ENCODE measurements at regions not wholly inside any gene's neighbourhood (a gene's known extent, or its start where the extent isn't known, plus 50 kb on each side); places are given as distances from the start of the nearest gene placed in this dataset.

DNA sequence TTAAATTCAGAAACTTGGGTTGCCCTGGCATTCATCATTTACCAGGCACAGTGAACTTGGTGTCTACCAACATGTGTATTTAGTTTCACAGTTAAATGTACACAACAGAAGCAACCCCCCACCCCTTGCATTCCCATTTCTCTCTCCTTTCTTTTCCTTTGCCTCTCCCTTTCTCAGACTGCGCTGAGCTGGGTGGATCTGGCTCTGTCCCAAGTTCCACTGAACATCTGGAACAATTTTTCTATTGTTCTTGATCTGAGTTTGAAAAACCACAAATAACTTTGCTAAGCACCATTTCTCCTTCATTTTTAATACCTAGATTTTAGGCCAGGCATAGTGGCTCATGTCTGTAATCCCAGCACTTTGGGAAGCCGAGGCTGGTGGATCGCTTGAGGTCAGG lies 242.2 kb downstream of the ABHD5 start:
- no peak for DNase-seq (ENCODE audit: insufficient read length, low spot score, missing footprints)
- no peak overlapping the region for H3K4me3 ChIP-seq (ENCODE audit: insufficient read depth, low read length)

DNA sequence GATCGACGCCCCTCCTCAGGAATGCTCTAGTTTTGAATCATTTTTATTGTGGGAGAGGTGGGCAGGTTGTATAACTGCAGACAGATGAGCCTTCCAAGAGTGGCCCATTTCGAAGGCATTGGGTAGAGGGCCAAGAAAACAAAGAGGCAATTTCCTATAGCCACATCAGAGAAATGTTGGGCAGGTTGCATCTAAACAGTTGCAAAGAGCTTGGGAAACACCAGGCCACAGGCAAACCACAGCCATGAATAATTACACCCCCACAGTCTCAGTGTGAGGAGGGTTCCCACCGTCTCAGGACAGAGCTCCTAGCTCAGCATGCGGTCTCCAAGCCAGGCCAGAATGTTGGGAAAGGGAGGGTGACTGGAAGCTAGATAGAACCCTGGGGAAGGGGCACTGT lies 257.3 kb downstream of the ABHD5 start:
- DNase-seq (ENCODE audit: insufficient read length, low spot score, missing footprints) = no peak
- Histone ChIP-seq H3K4me3 (ENCODE audit: insufficient read depth, low read length) (no peak overlapping the region), H3K79me2 (ENCODE audit: insufficient read depth, low read length) (no peaks in the 10 kb centered on the region), H3K4me1 (ENCODE audit: insufficient read depth, low read length) (no peaks in the 10 kb centered on the region), H3K9me3 (ENCODE audit: low read depth, low read length) (no peaks in the 10 kb centered on the region), H2AFZ (ENCODE audit: low read length) (no peak overlapping the region), H4K20me1 (ENCODE audit: insufficient read depth, low read length) (no peaks in the 10 kb centered on the region), H3K27ac (ENCODE audit: low read depth, low read length) (no peak overlapping the region), H3K36me3 (ENCODE audit: insufficient read depth, low read length) (no peaks in the 10 kb centered on the region), H3K27me3 (ENCODE audit: insufficient read depth, low read length) (peaks cover 3% of the 10 kb centered on the region), H3K4me2 (ENCODE audit: insufficient read depth, low read length) (no peak overlapping the region)
- TF ChIP-seq, protein P1, sequence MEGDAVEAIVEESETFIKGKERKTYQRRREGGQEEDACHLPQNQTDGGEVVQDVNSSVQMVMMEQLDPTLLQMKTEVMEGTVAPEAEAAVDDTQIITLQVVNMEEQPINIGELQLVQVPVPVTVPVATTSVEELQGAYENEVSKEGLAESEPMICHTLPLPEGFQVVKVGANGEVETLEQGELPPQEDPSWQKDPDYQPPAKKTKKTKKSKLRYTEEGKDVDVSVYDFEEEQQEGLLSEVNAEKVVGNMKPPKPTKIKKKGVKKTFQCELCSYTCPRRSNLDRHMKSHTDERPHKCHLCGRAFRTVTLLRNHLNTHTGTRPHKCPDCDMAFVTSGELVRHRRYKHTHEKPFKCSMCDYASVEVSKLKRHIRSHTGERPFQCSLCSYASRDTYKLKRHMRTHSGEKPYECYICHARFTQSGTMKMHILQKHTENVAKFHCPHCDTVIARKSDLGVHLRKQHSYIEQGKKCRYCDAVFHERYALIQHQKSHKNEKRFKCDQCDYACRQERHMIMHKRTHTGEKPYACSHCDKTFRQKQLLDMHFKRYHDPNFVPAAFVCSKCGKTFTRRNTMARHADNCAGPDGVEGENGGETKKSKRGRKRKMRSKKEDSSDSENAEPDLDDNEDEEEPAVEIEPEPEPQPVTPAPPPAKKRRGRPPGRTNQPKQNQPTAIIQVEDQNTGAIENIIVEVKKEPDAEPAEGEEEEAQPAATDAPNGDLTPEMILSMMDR (IDR thresholded peaks at IDR 0.05; ENCODE audit: extremely low read depth, low read depth, low read length) = no peak

More for the DNA sequence above, 242.2 kb downstream of the ABHD5 start:
- Histone ChIP-seq H3K36me3 (ENCODE audit: insufficient read depth, low read length) (no peaks in the 10 kb centered on the region), H3K79me2 (ENCODE audit: insufficient read depth, low read length) (no peaks in the 10 kb centered on the region), H3K27ac (ENCODE audit: low read depth, low read length) (no peak overlapping the region), H4K20me1 (ENCODE audit: insufficient read depth, low read length) (no peaks in the 10 kb centered on the region), H3K4me1 (ENCODE audit: insufficient read depth, low read length) (no peaks in the 10 kb centered on the region), H3K27me3 (ENCODE audit: insufficient read depth, low read length) (no peaks in the 10 kb centered on the region), H3K4me2 (ENCODE audit: insufficient read depth, low read length) (no peak overlapping the region), H2AFZ (ENCODE audit: low read length) (no peak overlapping the region), H3K9me3 (ENCODE audit: low read depth, low read length) (no peaks in the 10 kb centered on the region)
- TF ChIP-seq, protein P1 (IDR thresholded peaks at IDR 0.05; ENCODE audit: extremely low read depth, low read depth, low read length) = no peak

DNA sequence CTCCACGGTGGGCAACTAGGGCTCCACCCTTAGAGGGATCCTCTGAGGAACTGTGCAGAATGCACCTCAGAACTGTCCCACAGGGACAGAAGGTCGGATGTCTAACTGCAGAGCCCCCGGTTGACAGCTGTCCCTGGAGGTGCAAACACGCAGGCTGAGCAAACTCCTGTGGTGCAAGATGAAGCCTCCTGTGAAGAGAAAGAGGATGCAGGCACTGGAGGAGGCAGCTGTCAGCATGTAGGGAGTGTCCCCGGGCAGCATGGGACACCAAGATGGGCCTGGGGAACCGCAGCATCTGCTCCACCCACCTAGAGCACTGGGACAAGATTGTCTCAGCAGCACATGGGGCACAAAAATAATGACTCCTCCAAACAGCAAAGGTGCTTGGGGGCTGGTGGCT lies 258.9 kb downstream of the ABHD5 start:
- Histone ChIP-seq H3K36me3 (ENCODE audit: insufficient read depth, low read length) (no peaks in the 10 kb centered on the region), H2AFZ (ENCODE audit: low read length) (no peak overlapping the region), H3K9me3 (ENCODE audit: low read depth, low read length) (no peaks in the 10 kb centered on the region), H3K27me3 (ENCODE audit: insufficient read depth, low read length) (peaks cover 3% of the 10 kb centered on the region), H3K27ac (ENCODE audit: low read depth, low read length) (no peak overlapping the region), H4K20me1 (ENCODE audit: insufficient read depth, low read length) (no peaks in the 10 kb centered on the region), H3K79me2 (ENCODE audit: insufficient read depth, low read length) (no peaks in the 10 kb centered on the region), H3K4me3 (ENCODE audit: insufficient read depth, low read length) (no peak overlapping the region), H3K4me2 (ENCODE audit: insufficient read depth, low read length) (no peak overlapping the region), H3K4me1 (ENCODE audit: insufficient read depth, low read length) (peaks cover 8% of the 10 kb centered on the region)
- TF ChIP-seq, protein P1 (IDR thresholded peaks at IDR 0.05; ENCODE audit: extremely low read depth, low read depth, low read length) = no peak
- no peak for DNase-seq (ENCODE audit: insufficient read length, low spot score, missing footprints)

DNA sequence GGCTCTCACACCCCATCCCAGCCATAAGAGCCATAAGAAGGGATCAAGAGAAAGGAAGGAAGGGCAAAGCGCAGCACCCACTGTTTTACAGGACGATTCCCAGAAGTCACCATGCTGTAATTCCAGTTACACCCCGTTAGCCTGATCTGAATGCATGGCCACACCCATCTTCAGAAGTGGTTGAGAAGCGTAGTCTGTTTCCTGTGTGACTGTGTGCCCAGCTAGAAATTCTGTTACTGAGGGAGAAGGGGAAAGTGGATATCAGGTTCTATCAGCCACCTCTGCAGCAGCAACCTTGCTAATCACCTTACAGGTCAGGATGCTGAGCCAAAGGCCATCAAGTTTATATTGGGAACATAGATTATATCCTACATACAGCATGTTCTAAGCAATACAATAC lies 260.0 kb downstream of the ABHD5 start:
- H2AFZ ChIP-seq (ENCODE audit: low read length) = no peak overlapping the region
- no peaks in the 10 kb centered on the region for H3K36me3 ChIP-seq (ENCODE audit: insufficient read depth, low read length)
- H3K4me1 ChIP-seq (ENCODE audit: insufficient read depth, low read length) = peaks cover 8% of the 10 kb centered on the region
- DNase-seq (ENCODE audit: insufficient read length, low spot score, missing footprints) = no peak
- no peak overlapping the region for H3K4me3 ChIP-seq (ENCODE audit: insufficient read depth, low read length)
- H3K27ac ChIP-seq (ENCODE audit: low read depth, low read length) = no peak overlapping the region
- TF ChIP-seq, protein P1 (IDR thresholded peaks at IDR 0.05; ENCODE audit: extremely low read depth, low read depth, low read length) = no peak
- H3K27me3 ChIP-seq (ENCODE audit: insufficient read depth, low read length) = peaks cover 10% of the 10 kb centered on the region
- no peak overlapping the region for H3K4me2 ChIP-seq (ENCODE audit: insufficient read depth, low read length)
- H3K9me3 ChIP-seq (ENCODE audit: low read depth, low read length) = no peaks in the 10 kb centered on the region
- no peaks in the 10 kb centered on the region for H4K20me1 ChIP-seq (ENCODE audit: insufficient read depth, low read length)
- no peaks in the 10 kb centered on the region for H3K79me2 ChIP-seq (ENCODE audit: insufficient read depth, low read length)

Data from osteoblast (primary cell).